Right atrium auricular region (tissue), 2 donors: ENCODE measurements at regions not wholly inside any gene's neighbourhood (a gene's known extent, or its start where the extent isn't known, plus 50 kb on each side); places are given as distances from the start of the nearest gene placed in this dataset.

ENCODE experiments used
- DNase-seq: peaks from one replicate; pipeline ENCODE4 v3.0.0-alpha.2; 2019; ENCODE audit warnings: low spot score
- H3K27ac ChIP-seq, 2 donors: fragments of 200-600 bp; sonication (generic); 1 replicate in 1 of 2; 2 replicates in 1 of 2; pipeline ENCODE4 v1.5.1; 2016 to 2019
- H3K27me3 ChIP-seq, 2 donors: fragments of 200-600 bp; sonication (generic); one replicate each; pipeline versions ENCODE4 v1.5.1 to v1.6.0; 2017 to 2019
- H3K36me3 ChIP-seq: fragments of 200-600 bp; sonication (generic); one replicate; pipeline ENCODE4 v1.5.1; 2016
- H3K4me1 ChIP-seq, 2 donors: fragments of 200-600 bp; sonication (generic); one replicate each; pipeline versions ENCODE4 v1.5.1 to v1.6.0; 2017 to 2019
- H3K4me3 ChIP-seq, 2 donors: fragments of 200-600 bp; sonication (generic); 1 replicate in 1 of 2; 2 replicates in 1 of 2; pipeline ENCODE4 v1.5.1; 2017 to 2019; ENCODE audit warnings: mild to moderate bottlenecking in 1 of 2, moderate library complexity in 1 of 2
- H3K9me3 ChIP-seq, 2 donors: fragments of 200-600 bp; sonication (generic); one replicate each; pipeline ENCODE4 v1.5.1; 2019
- CTCF ChIP-seq, 2 donors: fragments of 200-600 bp; sonication (generic); IDR thresholded peaks; one replicate each; pipeline ENCODE4 v1.5.1; 2019; ENCODE audit warnings: antibody characterized with exemption in 2 of 2

GRCh38 chr4:17091104-17091503 is 192.7 kb upstream of the LDB2 start:
- Histone ChIP-seq H3K27me3 (no peaks in the 10 kb centered on the region), H3K4me1 (peaks cover 0 to 14% of the 10 kb centered on the region in 2 donors), H3K4me3 (no peak overlapping the region), H3K36me3 (no peaks in the 10 kb centered on the region), H3K9me3 (no peaks in the 10 kb centered on the region), H3K27ac (no peak overlapping the region)
- no peak for TF ChIP-seq CTCF (IDR thresholded peaks at IDR 0.05)
- no peak for DNase-seq

- no peak overlapping the region for H3K27ac ChIP-seq
- no peak for DNase-seq
- TF ChIP-seq CTCF (IDR thresholded peaks at IDR 0.05): no peak
- H3K4me3 ChIP-seq: no peak overlapping the region
- H3K4me1 ChIP-seq: peaks cover 0 to 9% of the 10 kb centered on the region in 2 donors
- H3K9me3 ChIP-seq: no peaks in the 10 kb centered on the region
- H3K27me3 ChIP-seq: no peaks in the 10 kb centered on the region
- H3K36me3 ChIP-seq: no peaks in the 10 kb centered on the region
Measured at GRCh38 chr4:17090063-17090462, 191.6 kb upstream of the LDB2 start.

GRCh38 chr4:17085416-17085815 is 187.0 kb upstream of the LDB2 start:
- no peaks in the 10 kb centered on the region for H3K36me3 ChIP-seq
- no peaks in the 10 kb centered on the region for H3K9me3 ChIP-seq
- no peak for DNase-seq
- no peak overlapping the region for H3K27ac ChIP-seq
- H3K4me3 ChIP-seq: no peak overlapping the region
- H3K27me3 ChIP-seq: no peaks in the 10 kb centered on the region
- no peak for TF ChIP-seq CTCF (IDR thresholded peaks at IDR 0.05)
- H3K4me1 ChIP-seq: no peaks in the 10 kb centered on the region

GRCh38 chr4:17082186-17082585 is 183.7 kb upstream of the LDB2 start:
- Histone ChIP-seq H3K36me3 (no peaks in the 10 kb centered on the region), H3K4me3 (no peak overlapping the region), H3K9me3 (no peaks in the 10 kb centered on the region), H3K27ac (no peak overlapping the region), H3K27me3 (no peaks in the 10 kb centered on the region), H3K4me1 (no peaks in the 10 kb centered on the region)
- no peak for DNase-seq
- TF ChIP-seq CTCF (IDR thresholded peaks at IDR 0.05): no peak

- TF ChIP-seq CTCF (IDR thresholded peaks at IDR 0.05): no peak
- H3K27ac ChIP-seq: no peak overlapping the region
- H3K27me3 ChIP-seq: no peaks in the 10 kb centered on the region
- H3K9me3 ChIP-seq: no peaks in the 10 kb centered on the region
- no peak overlapping the region for H3K4me3 ChIP-seq
- no peaks in the 10 kb centered on the region for H3K4me1 ChIP-seq
- DNase-seq: no peak
- no peaks in the 10 kb centered on the region for H3K36me3 ChIP-seq
Measured at GRCh38 chr4:17081179-17081578, 182.7 kb upstream of the LDB2 start.

GRCh38 chr4:17077105-17077504 is 178.7 kb upstream of the LDB2 start:
- Histone ChIP-seq H3K4me1 (peaks cover 0 to 7% of the 10 kb centered on the region in 2 donors), H3K27me3 (no peaks in the 10 kb centered on the region), H3K4me3 (no peak overlapping the region), H3K27ac (no peak overlapping the region), H3K36me3 (no peaks in the 10 kb centered on the region), H3K9me3 (no peaks in the 10 kb centered on the region)
- no peak for TF ChIP-seq CTCF (IDR thresholded peaks at IDR 0.05)
- DNase-seq: no peak
